ENCODE measurements at regions not wholly inside any gene's neighbourhood (a gene's known extent, or its start where the extent isn't known, plus 50 kb on each side); places are given as distances from the start of the nearest gene placed in this dataset.

- H2BK120ac ChIP-seq (ENCODE audit: insufficient read depth, low read length, poor library complexity): no peak overlapping the region
- no peaks in the 10 kb centered on the region for H3K9me3 ChIP-seq (ENCODE audit: insufficient read depth, low read depth, low read length)
- no peak overlapping the region for H3K18ac ChIP-seq (ENCODE audit: low read length)
- no peak overlapping the region for H4K12ac ChIP-seq (ENCODE audit: low read depth, low read length)
- H3K4me3 ChIP-seq (ENCODE audit: low read depth, low read length): no peak overlapping the region
- H3K36me3 ChIP-seq (ENCODE audit: control insufficient read depth in 1 of 2, insufficient read depth in 2 of 2, low read length in 2 of 2): no peaks in the 10 kb centered on the region
- no peaks in the 10 kb centered on the region for H3K79me2 ChIP-seq (ENCODE audit: control insufficient read depth, insufficient read depth, low read length, poor library complexity)
- no peak for DNase-seq
- no peak overlapping the region for H2BK5ac ChIP-seq (ENCODE audit: low read depth, low read length, poor library complexity)
- no peak overlapping the region for H4K91ac ChIP-seq (ENCODE audit: low read depth, low read length)
- H2AK5ac ChIP-seq (ENCODE audit: low read length): no peak overlapping the region
- no peak overlapping the region for H2AFZ ChIP-seq (ENCODE audit: insufficient read depth, low read length, poor library complexity)
- WGBS (ENCODE audit: extremely low coverage, insufficient coverage, insufficient read length): no CpG with 5 or more reads among the region's 3 CpGs
- H3K4me1 ChIP-seq (ENCODE audit: control insufficient read depth in 1 of 2, insufficient read depth in 2 of 2, low read length in 2 of 2): no peaks in the 10 kb centered on the region
- no peak overlapping the region for H3K4ac ChIP-seq (ENCODE audit: low read depth, low read length)
- no peak overlapping the region for H3K14ac ChIP-seq (ENCODE audit: low read length)
- no peak overlapping the region for H3K9ac ChIP-seq (ENCODE audit: low read length)
- H3K27ac ChIP-seq (ENCODE audit: low read depth, low read length): no peak overlapping the region
- H4K8ac ChIP-seq (ENCODE audit: low read depth, low read length): no peak overlapping the region
- no peaks in the 10 kb centered on the region for H3K27me3 ChIP-seq (ENCODE audit: insufficient read depth, low read length)
- no peak overlapping the region for H2BK12ac ChIP-seq (ENCODE audit: low read length)
- no peaks in the 10 kb centered on the region for H3K79me1 ChIP-seq (ENCODE audit: low read length)
- H3K4me2 ChIP-seq (ENCODE audit: low read length): no peak overlapping the region
- no peak overlapping the region for H3K23ac ChIP-seq (ENCODE audit: low read length)
Measured at GRCh38 chr18:28846958-28847357, 670.0 kb upstream of the CDH2 start.

GRCh38 chr18:28837100-28837499 is 660.2 kb upstream of the CDH2 start:
- no peak overlapping the region for H3K4me2 ChIP-seq (ENCODE audit: low read length)

GRCh38 chr18:28834889-28835288 is 658.0 kb upstream of the CDH2 start:
- no peaks in the 10 kb centered on the region for H3K36me3 ChIP-seq (ENCODE audit: control insufficient read depth in 1 of 2, insufficient read depth in 2 of 2, low read length in 2 of 2)
- no CpG with 5 or more reads among the region's 4 CpGs for WGBS (ENCODE audit: extremely low coverage, insufficient coverage, insufficient read length)

More at GRCh38 chr18:28837100-28837499, 660.2 kb upstream of the CDH2 start:
- Histone ChIP-seq H3K9ac (ENCODE audit: low read length) (no peak overlapping the region), H3K14ac (ENCODE audit: low read length) (no peak overlapping the region), H3K23ac (ENCODE audit: low read length) (no peak overlapping the region), H2AFZ (ENCODE audit: insufficient read depth, low read length, poor library complexity) (no peak overlapping the region), H3K4ac (ENCODE audit: low read depth, low read length) (no peak overlapping the region), H2BK5ac (ENCODE audit: low read depth, low read length, poor library complexity) (no peak overlapping the region), H2BK12ac (ENCODE audit: low read length) (no peak overlapping the region), H4K91ac (ENCODE audit: low read depth, low read length) (no peak overlapping the region), H3K27me3 (ENCODE audit: insufficient read depth, low read length) (no peaks in the 10 kb centered on the region), H3K9me3 (ENCODE audit: insufficient read depth, low read depth, low read length) (no peaks in the 10 kb centered on the region), H3K4me3 (ENCODE audit: low read depth, low read length) (no peak overlapping the region), H3K27ac (ENCODE audit: low read depth, low read length) (no peak overlapping the region), H2BK120ac (ENCODE audit: insufficient read depth, low read length, poor library complexity) (no peak overlapping the region), H2AK5ac (ENCODE audit: low read length) (no peak overlapping the region), H3K79me2 (ENCODE audit: control insufficient read depth, insufficient read depth, low read length, poor library complexity) (no peaks in the 10 kb centered on the region), H3K36me3 (ENCODE audit: control insufficient read depth in 1 of 2, insufficient read depth in 2 of 2, low read length in 2 of 2) (no peaks in the 10 kb centered on the region), H3K18ac (ENCODE audit: low read length) (no peak overlapping the region), H3K79me1 (ENCODE audit: low read length) (no peaks in the 10 kb centered on the region), H4K8ac (ENCODE audit: low read depth, low read length) (no peak overlapping the region), H3K4me1 (ENCODE audit: control insufficient read depth in 1 of 2, insufficient read depth in 2 of 2, low read length in 2 of 2) (no peaks in the 10 kb centered on the region), H4K12ac (ENCODE audit: low read depth, low read length) (no peak overlapping the region)
- DNase-seq: no peak
- no CpG with 5 or more reads among the region's 2 CpGs for WGBS (ENCODE audit: extremely low coverage, insufficient coverage, insufficient read length)

GRCh38 chr18:28831908-28832307 is 655.0 kb upstream of the CDH2 start:
- Histone ChIP-seq H3K4me2 (ENCODE audit: low read length) (no peak overlapping the region), H2AFZ (ENCODE audit: insufficient read depth, low read length, poor library complexity) (no peak overlapping the region), H3K79me2 (ENCODE audit: control insufficient read depth, insufficient read depth, low read length, poor library complexity) (no peaks in the 10 kb centered on the region), H3K4ac (ENCODE audit: low read depth, low read length) (no peak overlapping the region), H3K23ac (ENCODE audit: low read length) (no peak overlapping the region), H4K8ac (ENCODE audit: low read depth, low read length) (no peak overlapping the region), H3K9ac (ENCODE audit: low read length) (no peak overlapping the region), H2BK120ac (ENCODE audit: insufficient read depth, low read length, poor library complexity) (no peak overlapping the region), H3K4me3 (ENCODE audit: low read depth, low read length) (no peak overlapping the region), H2AK5ac (ENCODE audit: low read length) (no peak overlapping the region), H3K4me1 (ENCODE audit: control insufficient read depth in 1 of 2, insufficient read depth in 2 of 2, low read length in 2 of 2) (peaks cover 0 to 2% of the 10 kb centered on the region in 2 experiments), H3K27ac (ENCODE audit: low read depth, low read length) (no peak overlapping the region), H2BK5ac (ENCODE audit: low read depth, low read length, poor library complexity) (no peak overlapping the region), H3K14ac (ENCODE audit: low read length) (no peak overlapping the region), H3K18ac (ENCODE audit: low read length) (no peak overlapping the region), H4K12ac (ENCODE audit: low read depth, low read length) (no peak overlapping the region), H3K9me3 (ENCODE audit: insufficient read depth, low read depth, low read length) (no peaks in the 10 kb centered on the region), H3K79me1 (ENCODE audit: low read length) (no peaks in the 10 kb centered on the region), H3K36me3 (ENCODE audit: control insufficient read depth in 1 of 2, insufficient read depth in 2 of 2, low read length in 2 of 2) (no peaks in the 10 kb centered on the region), H3K27me3 (ENCODE audit: insufficient read depth, low read length) (no peaks in the 10 kb centered on the region), H2BK12ac (ENCODE audit: low read length) (no peak overlapping the region), H4K91ac (ENCODE audit: low read depth, low read length) (no peak overlapping the region)
- no peak for DNase-seq

More at GRCh38 chr18:28834889-28835288, 658.0 kb upstream of the CDH2 start:
- Histone ChIP-seq H4K12ac (ENCODE audit: low read depth, low read length) (no peak overlapping the region), H3K27me3 (ENCODE audit: insufficient read depth, low read length) (no peaks in the 10 kb centered on the region), H2AFZ (ENCODE audit: insufficient read depth, low read length, poor library complexity) (no peak overlapping the region), H3K4me3 (ENCODE audit: low read depth, low read length) (no peak overlapping the region), H3K18ac (ENCODE audit: low read length) (no peak overlapping the region), H3K9ac (ENCODE audit: low read length) (no peak overlapping the region), H3K79me2 (ENCODE audit: control insufficient read depth, insufficient read depth, low read length, poor library complexity) (no peaks in the 10 kb centered on the region), H3K79me1 (ENCODE audit: low read length) (no peaks in the 10 kb centered on the region), H3K4me2 (ENCODE audit: low read length) (no peak overlapping the region), H4K91ac (ENCODE audit: low read depth, low read length) (no peak overlapping the region), H2BK5ac (ENCODE audit: low read depth, low read length, poor library complexity) (no peak overlapping the region), H3K23ac (ENCODE audit: low read length) (no peak overlapping the region), H2AK5ac (ENCODE audit: low read length) (no peak overlapping the region), H2BK12ac (ENCODE audit: low read length) (no peak overlapping the region), H3K9me3 (ENCODE audit: insufficient read depth, low read depth, low read length) (no peaks in the 10 kb centered on the region), H4K8ac (ENCODE audit: low read depth, low read length) (no peak overlapping the region), H3K4ac (ENCODE audit: low read depth, low read length) (no peak overlapping the region), H3K14ac (ENCODE audit: low read length) (no peak overlapping the region), H3K27ac (ENCODE audit: low read depth, low read length) (no peak overlapping the region), H2BK120ac (ENCODE audit: insufficient read depth, low read length, poor library complexity) (no peak overlapping the region), H3K4me1 (ENCODE audit: control insufficient read depth in 1 of 2, insufficient read depth in 2 of 2, low read length in 2 of 2) (no peaks in the 10 kb centered on the region)
- DNase-seq: peak in 1 of 2 donors; percentile 47
